GM10266 (cell line): ENCODE measurements at regions not wholly inside any gene's neighbourhood (a gene's known extent, or its start where the extent isn't known, plus 50 kb on each side); places are given as distances from the start of the nearest gene placed in this dataset.
"Not testable (repeated sequence)": the region's sequence is repeated elsewhere in the genome, so short reads cannot be mapped to it uniquely, and the experiment has no call there.

Experiments used
- DNase-seq: peaks from one replicate; pipeline ENCODE4 v3.0.0; 2012; ENCODE audit errors: extremely low spot score
- CTCF ChIP-seq: IDR thresholded peaks from 2 replicates; pipeline ENCODE4 v1.5.1; 2012; ENCODE audit warnings: mild to moderate bottlenecking, low read depth; ENCODE audit not compliant: control insufficient read depth, insufficient read depth; ENCODE audit errors: missing control alignments

GRCh38 chrX:76555816-76556215 is 128.3 kb downstream of the MAGEE1 start:
- DNase-seq: no peak

GRCh38 chrX:76564842-76565241 is 137.3 kb downstream of the MAGEE1 start:
- not testable (repeated sequence) for DNase-seq

More at GRCh38 chrX:76555816-76556215, 128.3 kb downstream of the MAGEE1 start:
- TF ChIP-seq CTCF: peak; percentile 23

- no peak for TF ChIP-seq CTCF
Observed at GRCh38 chrX:76605390-76605789, 177.9 kb downstream of the MAGEE1 start.

GRCh38 chrX:76617020-76617419 is 189.5 kb downstream of the MAGEE1 start:
- no peak for TF ChIP-seq CTCF
- DNase-seq: no peak

More at GRCh38 chrX:76605390-76605789, 177.9 kb downstream of the MAGEE1 start:
- no peak for DNase-seq

GRCh38 chrX:76643590-76643989 is 216.1 kb downstream of the MAGEE1 start:
- TF ChIP-seq CTCF: no peak
- DNase-seq: no peak

GRCh38 chrX:76651369-76651768 is 223.9 kb downstream of the MAGEE1 start:
- DNase-seq: not testable (repeated sequence)

GRCh38 chrX:76657499-76657898 is 230.0 kb downstream of the MAGEE1 start:
- no peak for TF ChIP-seq CTCF
- no peak for DNase-seq
